MCF 10A (cell line): ENCODE measurements at regions not wholly inside any gene's neighbourhood (a gene's known extent, or its start where the extent isn't known, plus 50 kb on each side); places are given as distances from the start of the nearest gene placed in this dataset.

ENCODE experiments used
- BruUV-seq: library from RNA; stranded (reverse); fragments of 400-500 nt; replicated peaks from 2 replicates; lab custom pipeline; 2021; lab: Mats Ljungman, UMichigan
- CTCF ChIA-PET: fragments of 300-600 bp; sonication (Branson Sonifier 250); formaldehyde crosslinking; extraction: SDS; loops from one replicate; lab custom pipeline; 2021; ENCODE audit warnings: antibody characterized with exemption, inconsistent platforms; lab: Yijun Ruan, JAX
- POLR2A ChIA-PET: fragments of 300-600, 350-650 bp; sonication (Branson Sonifier 250); formaldehyde crosslinking; extraction: SDS; loops from one replicate; lab custom pipeline; 2020; ENCODE audit warnings: antibody characterized with exemption, inconsistent platforms; lab: Yijun Ruan, JAX
- DNase-seq: peaks from one replicate; pipeline ENCODE4 v3.0.0-alpha.2; 2018; ENCODE audit not compliant: unreplicated experiment
- H3K27ac Mint-ChIP-seq: one replicate; pipeline ENCODE4 v1.8.0; 2022; ENCODE audit warnings: mild to moderate bottlenecking, low read depth, mixed read lengths; ENCODE audit not compliant: unreplicated experiment
- H3K27me3 Mint-ChIP-seq: one replicate; pipeline ENCODE4 v1.8.0; 2022; ENCODE audit warnings: mixed read lengths; ENCODE audit not compliant: insufficient read depth, unreplicated experiment
- H3K36me3 Mint-ChIP-seq: one replicate; pipeline ENCODE4 v1.8.0; 2022; ENCODE audit warnings: mild to moderate bottlenecking, moderate library complexity, mixed read lengths; ENCODE audit not compliant: insufficient read depth, unreplicated experiment
- H3K4me1 Mint-ChIP-seq: one replicate; pipeline ENCODE4 v1.8.0; 2022; ENCODE audit warnings: mixed read lengths; ENCODE audit not compliant: insufficient read depth, unreplicated experiment
- H3K4me3 Mint-ChIP-seq: one replicate; pipeline ENCODE4 v1.8.0; 2022; ENCODE audit warnings: mild to moderate bottlenecking, moderate library complexity, mixed read lengths; ENCODE audit not compliant: unreplicated experiment
- H3K9me3 Mint-ChIP-seq: one replicate; pipeline ENCODE4 v1.8.0; 2022; ENCODE audit warnings: mixed read lengths; ENCODE audit not compliant: unreplicated experiment
- CTCF ChIP-seq: fragments of 200-600 bp; IDR thresholded peaks from one replicate; pipeline ENCODE4 v1.8.0; 2022; ENCODE audit warnings: antibody characterized with exemption, mild to moderate bottlenecking; ENCODE audit not compliant: unreplicated experiment
- intact Hi-C: fragments of 100-400 bp; cut with micrococcal nuclease; formaldehyde crosslinking; loops from 2 replicates; pipeline ENCODE4 v1.14.1; 2022

DNA sequence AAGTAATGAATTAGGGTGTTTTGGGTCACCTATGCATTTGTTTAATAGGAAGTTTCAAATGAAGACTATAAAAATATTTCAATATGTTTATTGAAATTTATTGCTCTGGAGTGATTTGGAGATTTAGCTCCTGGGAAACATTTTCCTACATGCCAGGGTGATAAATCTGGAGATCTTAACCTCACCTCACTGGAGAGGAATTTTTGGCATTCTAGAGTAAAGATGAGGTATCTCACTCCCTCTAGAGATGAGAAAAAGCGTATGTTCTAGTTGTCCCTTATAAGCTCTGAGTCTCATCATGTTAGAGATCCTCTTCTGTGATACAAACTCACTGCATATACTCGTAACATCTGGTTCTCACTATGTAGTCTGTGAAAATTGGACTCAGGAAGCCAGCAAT lies 219.0 kb downstream of the KLHL4 start:
- H3K27me3 Mint-ChIP-seq = no peaks in the 10 kb centered on the region
- intact Hi-C loops = no loop called here
- ChIA-PET CTCF (interaction anchor here (0.6 kb wide), 2 partner anchors 31 to 136 kb away, joined by 3 to 4 read pairs; no protein-coding TSS in a partner anchor), POLR2A (no interaction called here)
- H3K4me3 Mint-ChIP-seq = no peak overlapping the region
- H3K36me3 Mint-ChIP-seq = no peaks in the 10 kb centered on the region
- no peak for TF ChIP-seq CTCF
- H3K27ac Mint-ChIP-seq = no peak overlapping the region
- BruUV-seq = no TSS peak
- no peaks in the 10 kb centered on the region for H3K9me3 Mint-ChIP-seq
- DNase-seq = no peak
- H3K4me1 Mint-ChIP-seq = no peaks in the 10 kb centered on the region

DNA sequence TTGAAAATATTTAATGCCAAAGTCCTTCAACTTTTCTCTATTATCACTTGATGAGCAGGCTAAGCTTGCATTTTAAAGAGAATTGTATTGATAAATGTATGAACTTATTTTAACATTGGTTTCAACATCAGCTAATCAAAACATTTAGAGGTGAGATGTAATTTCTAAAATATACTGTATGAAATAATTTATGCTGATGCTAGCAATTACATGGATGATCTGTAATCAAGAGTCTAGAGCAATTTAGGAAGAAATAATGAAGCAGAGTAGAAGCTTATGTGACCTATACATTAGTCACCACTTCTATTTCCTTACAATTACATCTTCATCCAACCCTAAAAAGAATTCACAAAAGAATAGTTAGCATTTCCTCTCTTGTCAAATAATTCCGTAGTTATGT lies 226.8 kb downstream of the KLHL4 start:
- no peak for TF ChIP-seq CTCF
- intact Hi-C loops = no loop called here
- no peak for DNase-seq
- H3K9me3 Mint-ChIP-seq = no peaks in the 10 kb centered on the region
- BruUV-seq = no TSS peak
- H3K36me3 Mint-ChIP-seq = no peaks in the 10 kb centered on the region
- H3K27ac Mint-ChIP-seq = no peak overlapping the region
- ChIA-PET CTCF (no interaction called here), POLR2A (no interaction called here)
- H3K4me1 Mint-ChIP-seq = no peaks in the 10 kb centered on the region
- no peak overlapping the region for H3K4me3 Mint-ChIP-seq
- H3K27me3 Mint-ChIP-seq = no peaks in the 10 kb centered on the region

- no peak for TF ChIP-seq CTCF
- Mint-ChIP-seq H3K27me3 (peaks cover 17% of the 10 kb centered on the region), H3K9me3 (peaks cover 15% of the 10 kb centered on the region), H3K4me3 (no peak overlapping the region), H3K36me3 (no peaks in the 10 kb centered on the region), H3K27ac (no peak overlapping the region), H3K4me1 (no peaks in the 10 kb centered on the region)
- ChIA-PET CTCF (no interaction called here), POLR2A (no interaction called here)
- intact Hi-C loops = no loop called here
- DNase-seq = no peak
- no TSS peak for BruUV-seq
Measured at GRCh38 chrX:87755493-87755892, 237.9 kb downstream of the KLHL4 start.

DNA sequence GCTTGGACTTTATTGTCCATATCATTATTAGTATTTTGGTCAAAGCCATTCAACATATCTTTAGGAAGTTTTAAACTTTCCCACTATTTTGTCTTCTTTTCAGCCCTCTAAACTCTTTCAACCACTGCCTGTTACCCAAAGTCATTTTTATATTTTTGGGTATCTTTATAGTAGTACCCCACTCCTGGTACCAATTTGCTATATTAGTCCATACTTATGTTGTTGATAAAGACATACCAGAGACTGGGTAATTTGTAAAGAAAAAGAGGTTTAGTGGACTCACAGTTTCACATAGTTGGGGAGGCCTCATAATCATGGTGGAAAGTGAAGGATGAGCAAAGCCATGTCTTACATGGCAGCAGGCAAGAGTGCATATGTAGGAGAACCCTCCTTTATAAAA lies 271.4 kb downstream of the KLHL4 start:
- Mint-ChIP-seq H3K27ac (no peak overlapping the region), H3K27me3 (no peaks in the 10 kb centered on the region), H3K9me3 (peaks cover 20% of the 10 kb centered on the region), H3K4me3 (no peak overlapping the region), H3K4me1 (no peaks in the 10 kb centered on the region), H3K36me3 (no peaks in the 10 kb centered on the region)
- TF ChIP-seq CTCF = no peak
- POLR2A ChIA-PET = no interaction called here
- no peak for DNase-seq
- intact Hi-C loops = no loop called here
- BruUV-seq = no TSS peak
- CTCF ChIA-PET = no interaction called here
